ENCODE measurements at regions not wholly inside any gene's neighbourhood (a gene's known extent, or its start where the extent isn't known, plus 50 kb on each side); places are given as distances from the start of the nearest gene placed in this dataset.

GRCh38 chr15:24733659-24734058, 58.1 kb downstream of the NPAP1 start:
- H3K27me3 ChIP-seq (ENCODE audit: control insufficient read depth in 1 of 2, insufficient read depth in 2 of 2, low read length in 2 of 2), result no peaks in the 10 kb centered on the region
- H3K9me3 ChIP-seq (ENCODE audit: control insufficient read depth in 2 of 2, low read length in 2 of 2), result peaks cover 0 to 3% of the 10 kb centered on the region in 2 donors
- no peak overlapping the region for H3K4me3 ChIP-seq (ENCODE audit: low read length in 2 of 2)
- H3K36me3 ChIP-seq (ENCODE audit: control insufficient read depth in 2 of 2, insufficient read depth in 2 of 2, low read length in 2 of 2), result no peaks in the 10 kb centered on the region
- no peak overlapping the region for H3K27ac ChIP-seq (ENCODE audit: low read length)
- no peak overlapping the region for H3K9ac ChIP-seq (ENCODE audit: low read length in 2 of 2)
- no peaks in the 10 kb centered on the region for H3K4me1 ChIP-seq (ENCODE audit: control insufficient read depth, insufficient read depth, low read length)

DNA sequence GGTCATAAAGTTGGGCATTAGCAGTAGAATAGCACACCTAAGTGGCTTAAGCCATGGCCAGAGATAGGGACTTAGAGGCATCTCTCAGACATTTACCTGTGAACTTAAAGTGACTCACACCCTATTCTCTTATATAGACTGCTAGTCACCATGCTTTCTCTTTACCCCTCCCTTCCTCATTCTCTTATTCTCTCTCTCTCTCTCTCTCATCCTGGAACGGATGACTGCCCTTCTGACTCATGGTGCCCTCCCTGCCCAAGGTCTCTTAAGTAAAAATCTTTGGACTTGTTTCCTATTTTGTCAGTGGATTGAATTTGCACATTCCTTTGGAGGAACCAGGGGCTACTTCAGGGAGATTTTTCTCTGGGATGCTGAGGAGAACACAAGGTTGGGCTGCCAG, 58.8 kb downstream of the NPAP1 start:
- H3K27me3 ChIP-seq (ENCODE audit: control insufficient read depth in 1 of 2, insufficient read depth in 2 of 2, low read length in 2 of 2), result no peaks in the 10 kb centered on the region
- H3K36me3 ChIP-seq (ENCODE audit: control insufficient read depth in 2 of 2, insufficient read depth in 2 of 2, low read length in 2 of 2), result no peaks in the 10 kb centered on the region
- no peak overlapping the region for H3K27ac ChIP-seq (ENCODE audit: low read length)
- H3K4me3 ChIP-seq (ENCODE audit: low read length in 2 of 2), result no peak overlapping the region
- no peak overlapping the region for H3K9ac ChIP-seq (ENCODE audit: low read length in 2 of 2)
- peaks cover 0 to 3% of the 10 kb centered on the region in 2 donors for H3K9me3 ChIP-seq (ENCODE audit: control insufficient read depth in 2 of 2, low read length in 2 of 2)
- no peaks in the 10 kb centered on the region for H3K4me1 ChIP-seq (ENCODE audit: control insufficient read depth, insufficient read depth, low read length)

DNA sequence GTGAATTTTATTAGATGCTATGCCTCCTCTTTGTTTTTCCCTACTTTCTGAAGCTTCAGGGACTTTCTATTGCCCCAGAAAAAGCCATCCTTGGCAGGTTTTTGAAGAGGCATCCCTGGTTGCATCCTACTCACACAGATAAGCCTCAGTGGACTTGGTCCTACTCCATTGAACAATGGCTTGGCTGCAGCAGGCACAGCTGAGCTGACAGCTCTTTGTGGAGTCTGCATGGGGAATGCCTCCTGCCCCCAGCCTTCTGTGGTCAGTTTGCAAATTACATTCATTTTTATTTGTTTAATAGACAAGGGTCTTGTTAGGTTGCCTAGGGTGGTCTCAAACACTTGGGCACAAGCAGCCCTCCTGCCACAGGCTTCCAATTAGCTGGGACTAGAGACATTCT, 69.7 kb downstream of the NPAP1 start:
- no peaks in the 10 kb centered on the region for H3K27me3 ChIP-seq (ENCODE audit: control insufficient read depth in 1 of 2, insufficient read depth in 2 of 2, low read length in 2 of 2)

GRCh38 chr15:24746094-24746493, 70.5 kb downstream of the NPAP1 start:
- Histone ChIP-seq H3K9me3 (ENCODE audit: control insufficient read depth in 2 of 2, low read length in 2 of 2) (peaks cover 0 to 3% of the 10 kb centered on the region in 2 donors), H3K4me1 (ENCODE audit: control insufficient read depth, insufficient read depth, low read length) (no peaks in the 10 kb centered on the region), H3K4me3 (ENCODE audit: low read length in 2 of 2) (no peak overlapping the region), H3K9ac (ENCODE audit: low read length in 2 of 2) (no peak overlapping the region), H3K27ac (ENCODE audit: low read length) (no peak overlapping the region), H3K27me3 (ENCODE audit: control insufficient read depth in 1 of 2, insufficient read depth in 2 of 2, low read length in 2 of 2) (no peaks in the 10 kb centered on the region), H3K36me3 (ENCODE audit: control insufficient read depth in 2 of 2, insufficient read depth in 2 of 2, low read length in 2 of 2) (no peaks in the 10 kb centered on the region)

More for the DNA sequence above, 69.7 kb downstream of the NPAP1 start:
- H3K9ac ChIP-seq (ENCODE audit: low read length in 2 of 2), result no peak overlapping the region
- H3K36me3 ChIP-seq (ENCODE audit: control insufficient read depth in 2 of 2, insufficient read depth in 2 of 2, low read length in 2 of 2), result no peaks in the 10 kb centered on the region
- no peaks in the 10 kb centered on the region for H3K4me1 ChIP-seq (ENCODE audit: control insufficient read depth, insufficient read depth, low read length)
- no peak overlapping the region for H3K27ac ChIP-seq (ENCODE audit: low read length)
- H3K9me3 ChIP-seq (ENCODE audit: control insufficient read depth in 2 of 2, low read length in 2 of 2), result peaks cover 0 to 3% of the 10 kb centered on the region in 2 donors
- H3K4me3 ChIP-seq (ENCODE audit: low read length in 2 of 2), result no peak overlapping the region

DNA sequence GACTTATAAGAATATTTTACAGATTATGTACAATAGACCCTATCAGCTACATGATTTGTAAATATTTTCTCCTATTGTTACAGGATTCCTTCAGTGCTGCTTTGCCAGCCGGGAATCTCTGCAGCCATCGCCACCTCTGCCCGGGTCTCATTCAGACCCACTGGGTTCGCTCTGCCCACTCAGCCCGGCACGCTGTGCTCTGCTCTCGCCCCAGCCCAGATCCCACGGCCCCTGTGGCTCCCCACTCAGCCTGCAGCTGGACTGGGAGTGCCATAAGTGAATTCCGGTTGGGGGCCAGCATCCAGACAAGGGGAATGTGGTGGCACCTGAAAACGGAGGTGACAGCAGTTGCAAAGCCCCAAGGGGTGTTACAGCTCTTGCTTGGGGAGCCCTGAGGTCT, 71.8 kb downstream of the NPAP1 start:
- H3K4me3 ChIP-seq (ENCODE audit: low read length in 2 of 2), result no peak overlapping the region

DNA sequence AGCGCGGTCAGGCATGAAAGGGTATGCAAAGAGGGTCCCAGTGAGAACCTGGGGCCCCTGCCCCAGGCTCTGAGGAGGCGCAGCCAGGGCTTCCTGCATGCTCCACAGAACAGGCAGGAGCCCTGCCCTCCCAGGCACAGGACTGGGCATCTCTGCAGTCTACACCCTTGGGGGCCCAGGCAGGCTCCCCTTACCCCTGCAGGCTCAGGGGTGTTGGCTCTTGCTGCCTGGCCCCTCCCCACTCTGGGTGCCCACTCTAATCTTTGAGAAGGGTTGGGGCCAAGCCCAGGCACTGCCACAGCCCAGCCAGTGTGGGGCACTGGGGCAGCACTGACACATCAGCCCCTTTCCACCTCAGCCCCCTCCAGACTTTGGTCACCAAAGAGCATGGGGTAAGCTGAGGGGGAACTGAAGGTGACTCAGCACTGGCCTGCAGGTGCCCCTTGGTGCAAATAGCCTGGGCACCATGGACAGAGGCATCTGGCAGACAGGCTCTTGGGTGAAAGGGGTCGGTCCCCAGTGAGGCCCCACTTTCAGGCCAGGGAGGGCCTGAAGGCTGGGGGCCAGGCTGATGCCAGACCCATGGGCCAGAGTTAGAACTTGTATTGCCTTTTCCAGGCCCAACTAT, 73.4 kb downstream of the NPAP1 start:
- Histone ChIP-seq H3K27ac (ENCODE audit: low read length) (no peak overlapping the region), H3K9me3 (ENCODE audit: control insufficient read depth in 2 of 2, low read length in 2 of 2) (peaks cover 0 to 3% of the 10 kb centered on the region in 2 donors), H3K4me1 (ENCODE audit: control insufficient read depth, insufficient read depth, low read length) (no peaks in the 10 kb centered on the region), H3K4me3 (ENCODE audit: low read length in 2 of 2) (no peak overlapping the region), H3K36me3 (ENCODE audit: control insufficient read depth in 2 of 2, insufficient read depth in 2 of 2, low read length in 2 of 2) (no peaks in the 10 kb centered on the region), H3K27me3 (ENCODE audit: control insufficient read depth in 1 of 2, insufficient read depth in 2 of 2, low read length in 2 of 2) (no peaks in the 10 kb centered on the region), H3K9ac (ENCODE audit: low read length in 2 of 2) (no peak overlapping the region)

More for the DNA sequence above, 71.8 kb downstream of the NPAP1 start:
- Histone ChIP-seq H3K9ac (ENCODE audit: low read length in 2 of 2) (no peak overlapping the region), H3K36me3 (ENCODE audit: control insufficient read depth in 2 of 2, insufficient read depth in 2 of 2, low read length in 2 of 2) (no peaks in the 10 kb centered on the region), H3K27me3 (ENCODE audit: control insufficient read depth in 1 of 2, insufficient read depth in 2 of 2, low read length in 2 of 2) (no peaks in the 10 kb centered on the region), H3K4me1 (ENCODE audit: control insufficient read depth, insufficient read depth, low read length) (no peaks in the 10 kb centered on the region), H3K27ac (ENCODE audit: low read length) (no peak overlapping the region), H3K9me3 (ENCODE audit: control insufficient read depth in 2 of 2, low read length in 2 of 2) (peaks cover 0 to 3% of the 10 kb centered on the region in 2 donors)

DNA sequence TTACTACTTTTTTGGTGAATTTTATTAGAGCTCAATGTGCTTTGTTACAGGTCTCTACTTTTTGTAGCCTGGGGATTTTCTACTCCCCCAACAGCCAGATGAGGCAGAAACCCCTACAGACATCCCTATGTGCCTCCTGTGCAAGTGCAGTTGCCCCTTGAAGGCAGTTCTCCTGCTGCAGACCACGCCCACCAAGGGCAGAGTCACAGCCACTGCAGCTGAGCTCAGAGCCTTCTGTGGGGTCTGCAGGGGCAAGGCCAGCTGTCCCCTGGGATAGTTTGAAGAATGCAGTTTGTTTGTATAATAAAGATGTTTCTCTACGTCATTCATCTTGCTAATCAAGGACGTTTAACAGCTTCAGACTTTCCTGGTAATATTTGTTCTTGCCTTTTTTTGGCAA, 76.8 kb downstream of the NPAP1 start:
- Histone ChIP-seq H3K9me3 (ENCODE audit: control insufficient read depth in 2 of 2, low read length in 2 of 2) (peaks cover 0 to 3% of the 10 kb centered on the region in 2 donors), H3K4me3 (ENCODE audit: low read length in 2 of 2) (no peak overlapping the region), H3K36me3 (ENCODE audit: control insufficient read depth in 2 of 2, insufficient read depth in 2 of 2, low read length in 2 of 2) (no peaks in the 10 kb centered on the region), H3K27me3 (ENCODE audit: control insufficient read depth in 1 of 2, insufficient read depth in 2 of 2, low read length in 2 of 2) (no peaks in the 10 kb centered on the region), H3K27ac (ENCODE audit: low read length) (no peak overlapping the region), H3K4me1 (ENCODE audit: control insufficient read depth, insufficient read depth, low read length) (no peaks in the 10 kb centered on the region), H3K9ac (ENCODE audit: low read length in 2 of 2) (no peak overlapping the region)

DNA sequence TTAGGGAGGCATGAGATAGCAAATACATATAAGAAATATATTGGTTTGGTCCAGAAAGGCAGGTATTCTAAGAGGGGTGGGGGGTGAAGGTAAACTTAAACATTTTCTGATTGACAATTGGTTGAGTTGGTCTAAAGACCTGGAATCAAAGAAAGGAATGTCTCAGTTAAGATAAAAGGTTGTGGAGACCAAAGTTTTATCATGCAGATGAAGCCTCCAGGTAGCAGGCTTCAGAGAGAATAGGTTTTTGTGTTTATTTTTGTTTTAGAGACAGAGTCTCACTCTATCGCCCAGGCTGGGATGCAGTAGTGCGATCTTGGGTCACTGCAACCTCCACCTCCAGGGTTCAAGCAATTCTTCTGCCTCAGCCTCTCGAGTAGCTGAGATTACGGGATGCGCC, 80.5 kb downstream of the NPAP1 start:
- Histone ChIP-seq H3K9ac (ENCODE audit: low read length in 2 of 2) (no peak overlapping the region), H3K9me3 (ENCODE audit: control insufficient read depth in 2 of 2, low read length in 2 of 2) (no peaks in the 10 kb centered on the region), H3K36me3 (ENCODE audit: control insufficient read depth in 2 of 2, insufficient read depth in 2 of 2, low read length in 2 of 2) (no peaks in the 10 kb centered on the region), H3K4me1 (ENCODE audit: control insufficient read depth, insufficient read depth, low read length) (no peaks in the 10 kb centered on the region), H3K27ac (ENCODE audit: low read length) (no peak overlapping the region), H3K27me3 (ENCODE audit: control insufficient read depth in 1 of 2, insufficient read depth in 2 of 2, low read length in 2 of 2) (no peaks in the 10 kb centered on the region), H3K4me3 (ENCODE audit: low read length in 2 of 2) (no peak overlapping the region)

- no peak overlapping the region for H3K9ac ChIP-seq (ENCODE audit: low read length in 2 of 2)
- H3K4me1 ChIP-seq (ENCODE audit: control insufficient read depth, insufficient read depth, low read length), result no peaks in the 10 kb centered on the region
- H3K27me3 ChIP-seq (ENCODE audit: control insufficient read depth in 1 of 2, insufficient read depth in 2 of 2, low read length in 2 of 2), result no peaks in the 10 kb centered on the region
- no peak overlapping the region for H3K27ac ChIP-seq (ENCODE audit: low read length)
- H3K36me3 ChIP-seq (ENCODE audit: control insufficient read depth in 2 of 2, insufficient read depth in 2 of 2, low read length in 2 of 2), result no peaks in the 10 kb centered on the region
- no peak overlapping the region for H3K4me3 ChIP-seq (ENCODE audit: low read length in 2 of 2)
- no peaks in the 10 kb centered on the region for H3K9me3 ChIP-seq (ENCODE audit: control insufficient read depth in 2 of 2, low read length in 2 of 2)
These were observed 84.5 kb downstream of the NPAP1 start for GRCh38 chr15:24760066-24760465.

DNA sequence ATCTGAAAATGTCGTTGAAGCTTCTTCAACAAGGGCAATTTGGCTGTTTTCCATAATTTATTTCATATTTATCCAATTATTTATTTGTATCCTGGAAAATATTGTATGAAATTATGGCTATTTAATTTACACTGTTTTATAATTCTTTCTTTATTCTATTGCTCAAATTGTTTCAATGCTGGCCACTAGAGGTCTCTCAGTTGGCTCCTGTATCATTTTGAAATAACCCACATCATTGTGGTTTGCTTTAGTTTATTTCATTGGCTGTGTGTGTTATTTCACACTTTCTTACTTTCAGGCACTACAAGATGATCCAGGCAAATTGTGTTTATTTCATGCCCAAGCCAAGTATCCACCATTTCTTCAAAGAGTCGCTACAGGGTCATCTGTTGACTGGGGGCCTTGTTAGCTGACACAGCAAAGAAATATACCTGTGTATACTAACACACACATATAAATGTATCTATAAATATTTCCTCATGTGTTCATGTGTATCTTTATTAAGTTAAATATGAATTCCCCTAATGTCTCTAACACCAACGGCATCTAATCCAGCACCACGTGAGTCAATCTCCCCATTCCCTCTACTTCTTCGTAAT, 86.2 kb downstream of the NPAP1 start:
- Histone ChIP-seq H3K4me3 (ENCODE audit: low read length in 2 of 2) (no peak overlapping the region), H3K36me3 (ENCODE audit: control insufficient read depth in 2 of 2, insufficient read depth in 2 of 2, low read length in 2 of 2) (no peaks in the 10 kb centered on the region), H3K27ac (ENCODE audit: low read length) (no peak overlapping the region), H3K4me1 (ENCODE audit: control insufficient read depth, insufficient read depth, low read length) (no peaks in the 10 kb centered on the region), H3K27me3 (ENCODE audit: control insufficient read depth in 1 of 2, insufficient read depth in 2 of 2, low read length in 2 of 2) (no peaks in the 10 kb centered on the region), H3K9ac (ENCODE audit: low read length in 2 of 2) (no peak overlapping the region), H3K9me3 (ENCODE audit: control insufficient read depth in 2 of 2, low read length in 2 of 2) (no peaks in the 10 kb centered on the region)

GRCh38 chr15:24763891-24764290, 88.3 kb downstream of the NPAP1 start:
- H3K36me3 ChIP-seq (ENCODE audit: control insufficient read depth in 2 of 2, insufficient read depth in 2 of 2, low read length in 2 of 2), result no peaks in the 10 kb centered on the region
- no peak overlapping the region for H3K4me3 ChIP-seq (ENCODE audit: low read length in 2 of 2)
- no peaks in the 10 kb centered on the region for H3K9me3 ChIP-seq (ENCODE audit: control insufficient read depth in 2 of 2, low read length in 2 of 2)
- H3K27ac ChIP-seq (ENCODE audit: low read length), result no peak overlapping the region
- H3K9ac ChIP-seq (ENCODE audit: low read length in 2 of 2), result no peak overlapping the region
- H3K4me1 ChIP-seq (ENCODE audit: control insufficient read depth, insufficient read depth, low read length), result no peaks in the 10 kb centered on the region
- no peaks in the 10 kb centered on the region for H3K27me3 ChIP-seq (ENCODE audit: control insufficient read depth in 1 of 2, insufficient read depth in 2 of 2, low read length in 2 of 2)
